ENCODE measurements at regions not wholly inside any gene's neighbourhood (a gene's known extent, or its start where the extent isn't known, plus 50 kb on each side); places are given as distances from the start of the nearest gene placed in this dataset.
A peak's percentile ranks its signal among the peaks of the same experiment; 100 is the strongest.

GRCh38 chr5:36382890-36383289 is 81.2 kb upstream of the RANBP3L start:
- BruUV-seq (replicated peaks), result no TSS peak
- peaks cover 22% of the 10 kb centered on the region for H3K27me3 ChIP-seq (ENCODE audit: insufficient read depth, low read depth)
- ChIA-PET CTCF (no interaction called here), POLR2A (ENCODE audit: unreplicated experiment) (no interaction called here)
- no peaks in the 10 kb centered on the region for H3F3A ChIP-seq (ENCODE audit: insufficient read depth, low read depth)
- no peaks in the 10 kb centered on the region for H3K79me2 ChIP-seq (ENCODE audit: low read depth)
- no peaks in the 10 kb centered on the region for H3K4me1 ChIP-seq (replicated peaks; ENCODE audit: insufficient read depth)
- H3K36me3 ChIP-seq (ENCODE audit: low read depth), result no peaks in the 10 kb centered on the region
- H3K4me3 ChIP-seq, result no peak overlapping the region
- DNase-seq, result no peak
- H3K27ac ChIP-seq, result no peak overlapping the region
- no peak overlapping the region for H2AFZ ChIP-seq
- no peaks in the 10 kb centered on the region for H4K20me1 ChIP-seq (ENCODE audit: insufficient read depth)
- intact Hi-C loops (cut with micrococcal nuclease; ENCODE audit: unreplicated experiment), result no loop called here
- H3K9me3 ChIP-seq (ENCODE audit: insufficient read depth, low read depth), result no peaks in the 10 kb centered on the region
- no peaks in the 10 kb centered on the region for H3K9me2 ChIP-seq (ENCODE audit: insufficient read depth)
- TF ChIP-seq, protein P1, sequence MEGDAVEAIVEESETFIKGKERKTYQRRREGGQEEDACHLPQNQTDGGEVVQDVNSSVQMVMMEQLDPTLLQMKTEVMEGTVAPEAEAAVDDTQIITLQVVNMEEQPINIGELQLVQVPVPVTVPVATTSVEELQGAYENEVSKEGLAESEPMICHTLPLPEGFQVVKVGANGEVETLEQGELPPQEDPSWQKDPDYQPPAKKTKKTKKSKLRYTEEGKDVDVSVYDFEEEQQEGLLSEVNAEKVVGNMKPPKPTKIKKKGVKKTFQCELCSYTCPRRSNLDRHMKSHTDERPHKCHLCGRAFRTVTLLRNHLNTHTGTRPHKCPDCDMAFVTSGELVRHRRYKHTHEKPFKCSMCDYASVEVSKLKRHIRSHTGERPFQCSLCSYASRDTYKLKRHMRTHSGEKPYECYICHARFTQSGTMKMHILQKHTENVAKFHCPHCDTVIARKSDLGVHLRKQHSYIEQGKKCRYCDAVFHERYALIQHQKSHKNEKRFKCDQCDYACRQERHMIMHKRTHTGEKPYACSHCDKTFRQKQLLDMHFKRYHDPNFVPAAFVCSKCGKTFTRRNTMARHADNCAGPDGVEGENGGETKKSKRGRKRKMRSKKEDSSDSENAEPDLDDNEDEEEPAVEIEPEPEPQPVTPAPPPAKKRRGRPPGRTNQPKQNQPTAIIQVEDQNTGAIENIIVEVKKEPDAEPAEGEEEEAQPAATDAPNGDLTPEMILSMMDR (conservative IDR thresholded peaks at IDR 0.05), result no peak
- no peak for TF ChIP-seq EZH2 (IDR thresholded peaks at IDR 0.05; ENCODE audit: low read depth)
- H3K4me2 ChIP-seq, result no peak overlapping the region

- TF ChIP-seq, protein P1 (conservative IDR thresholded peaks at IDR 0.05), result no peak
- TF ChIP-seq EZH2 (IDR thresholded peaks at IDR 0.05; ENCODE audit: low read depth), result no peak
- Histone ChIP-seq H3K27me3 (ENCODE audit: insufficient read depth, low read depth) (peaks cover 20% of the 10 kb centered on the region), H3K79me2 (ENCODE audit: low read depth) (no peaks in the 10 kb centered on the region), H3K9me3 (ENCODE audit: insufficient read depth, low read depth) (no peaks in the 10 kb centered on the region), H3F3A (ENCODE audit: insufficient read depth, low read depth) (no peaks in the 10 kb centered on the region), H3K9me2 (ENCODE audit: insufficient read depth) (no peaks in the 10 kb centered on the region), H4K20me1 (ENCODE audit: insufficient read depth) (no peaks in the 10 kb centered on the region), H3K36me3 (ENCODE audit: low read depth) (no peaks in the 10 kb centered on the region), H3K4me3 (no peak overlapping the region), H3K27ac (no peak overlapping the region), H3K4me2 (no peak overlapping the region), H2AFZ (peak overlapping the region; percentile 5; the same call in 1 of the 2 replicates), H3K4me1 (replicated peaks; ENCODE audit: insufficient read depth) (no peaks in the 10 kb centered on the region)
- CTCF ChIA-PET, result no interaction called here
- intact Hi-C loops (cut with micrococcal nuclease; ENCODE audit: unreplicated experiment), result no loop called here
- POLR2A ChIA-PET (ENCODE audit: unreplicated experiment), result no interaction called here
- no TSS peak for BruUV-seq (replicated peaks)
- DNase-seq, result no peak
These were observed 82.2 kb upstream of the RANBP3L start for GRCh38 chr5:36383942-36384341.

GRCh38 chr5:36384845-36385244 is 83.1 kb upstream of the RANBP3L start:
- Histone ChIP-seq H3K79me2 (ENCODE audit: low read depth) (no peaks in the 10 kb centered on the region), H2AFZ (no peak overlapping the region), H3K4me3 (no peak overlapping the region), H3K9me3 (ENCODE audit: insufficient read depth, low read depth) (no peaks in the 10 kb centered on the region), H3K36me3 (ENCODE audit: low read depth) (no peaks in the 10 kb centered on the region), H3K27ac (no peak overlapping the region), H3K9me2 (ENCODE audit: insufficient read depth) (no peaks in the 10 kb centered on the region), H3K4me2 (no peak overlapping the region), H3F3A (ENCODE audit: insufficient read depth, low read depth) (no peaks in the 10 kb centered on the region), H3K27me3 (ENCODE audit: insufficient read depth, low read depth) (peaks cover 11% of the 10 kb centered on the region; the same call in 1 of the 2 replicates), H4K20me1 (ENCODE audit: insufficient read depth) (no peaks in the 10 kb centered on the region), H3K4me1 (replicated peaks; ENCODE audit: insufficient read depth) (no peaks in the 10 kb centered on the region)
- BruUV-seq (replicated peaks), result no TSS peak
- POLR2A ChIA-PET (ENCODE audit: unreplicated experiment), result no interaction called here
- CTCF ChIA-PET, result no interaction called here
- TF ChIP-seq EZH2 (IDR thresholded peaks at IDR 0.05; ENCODE audit: low read depth), result no peak
- TF ChIP-seq, protein P1 (conservative IDR thresholded peaks at IDR 0.05), result no peak
- intact Hi-C loops (cut with micrococcal nuclease; ENCODE audit: unreplicated experiment), result no loop called here
- no peak for DNase-seq
